H1 (cell line): ENCODE measurements at regions not wholly inside any gene's neighbourhood (a gene's known extent, or its start where the extent isn't known, plus 50 kb on each side); places are given as distances from the start of the nearest gene placed in this dataset.

ENCODE experiments used
- HDAC2 ChIP-seq, 2 experiments: fragments of 300-600 bp in 1 of 2; sonication (generic) in 1 of 2; IDR thresholded peaks; 2 replicates each; pipeline ENCODE4 v1.6.1; 2011 to 2012; ENCODE audit warnings: low read depth in 2 of 2, low read length in 2 of 2, mild to moderate bottlenecking in 2 of 2, moderate library complexity in 2 of 2, borderline replicate concordance in 1 of 2, inconsistent platforms in 1 of 2
- KDM1A ChIP-seq: fragments of 200-600, 300-600 bp; sonication (generic); IDR thresholded peaks from 2 replicates; pipeline ENCODE4 v1.7.1; 2016; ENCODE audit warnings: mild to moderate bottlenecking, low read length, borderline replicate concordance
- SIN3A ChIP-seq, 2 experiments: IDR thresholded peaks in 1 of 2; conservative IDR thresholded peaks in 1 of 2; 2 replicates each; pipeline ENCODE4 v1.6.1; 2011 to 2012; ENCODE audit warnings: low read length in 2 of 2, improper control_type of control experiment in 1 of 2, low read depth in 1 of 2, mild to moderate bottlenecking in 1 of 2
- TF ChIP-seq, protein P1 (sequence below), 3 experiments: IDR thresholded peaks; 1 replicate in 2 of 3; 2 replicates in 1 of 3; pipeline versions ENCODE4 v1.5.1 to v1.6.1; 2011; ENCODE audit warnings: low read length in 3 of 3, mild to moderate bottlenecking in 3 of 3, inconsistent platforms in 2 of 3, low read depth in 1 of 3, moderate library complexity in 1 of 3; ENCODE audit not compliant: insufficient read depth in 1 of 3; ENCODE audit errors: control extremely low read depth in 1 of 3

DNA sequence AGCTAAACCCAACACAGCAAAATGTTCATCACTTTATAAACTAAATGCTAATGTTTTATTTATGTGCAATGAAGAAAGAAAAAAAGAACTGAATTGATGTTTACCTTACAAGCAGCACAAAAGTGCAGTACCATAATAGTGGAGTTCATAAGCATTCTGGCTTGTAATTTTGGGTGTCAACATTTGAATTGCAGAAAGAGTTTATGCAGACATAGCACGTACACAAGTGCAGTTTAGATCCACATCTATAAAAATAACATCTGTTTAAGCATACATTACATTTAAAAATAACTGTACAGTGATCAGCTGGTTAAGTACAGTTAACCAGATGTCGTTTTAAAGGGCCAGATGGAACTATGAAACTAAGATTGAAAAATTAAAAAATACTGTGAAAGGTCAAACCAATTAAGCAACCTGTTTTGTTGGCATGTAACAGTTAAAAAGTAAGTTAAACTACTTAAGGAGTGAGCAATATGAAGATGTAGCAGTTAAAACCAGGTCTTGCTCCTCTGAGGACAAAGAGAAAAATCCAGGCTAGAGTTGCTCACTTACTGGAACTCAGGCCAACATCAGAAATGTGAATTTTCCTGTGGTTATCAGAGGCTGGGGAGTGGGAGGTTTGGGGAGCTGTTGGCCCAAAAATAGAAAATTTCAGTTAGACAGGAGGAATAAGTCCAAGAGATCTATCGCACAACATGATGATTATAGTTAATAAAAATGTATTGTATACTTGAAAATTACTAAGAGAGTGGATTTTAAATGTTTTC is 204.9 kb upstream of the MDFIC2 start (continued):
- TF ChIP-seq, protein P1, sequence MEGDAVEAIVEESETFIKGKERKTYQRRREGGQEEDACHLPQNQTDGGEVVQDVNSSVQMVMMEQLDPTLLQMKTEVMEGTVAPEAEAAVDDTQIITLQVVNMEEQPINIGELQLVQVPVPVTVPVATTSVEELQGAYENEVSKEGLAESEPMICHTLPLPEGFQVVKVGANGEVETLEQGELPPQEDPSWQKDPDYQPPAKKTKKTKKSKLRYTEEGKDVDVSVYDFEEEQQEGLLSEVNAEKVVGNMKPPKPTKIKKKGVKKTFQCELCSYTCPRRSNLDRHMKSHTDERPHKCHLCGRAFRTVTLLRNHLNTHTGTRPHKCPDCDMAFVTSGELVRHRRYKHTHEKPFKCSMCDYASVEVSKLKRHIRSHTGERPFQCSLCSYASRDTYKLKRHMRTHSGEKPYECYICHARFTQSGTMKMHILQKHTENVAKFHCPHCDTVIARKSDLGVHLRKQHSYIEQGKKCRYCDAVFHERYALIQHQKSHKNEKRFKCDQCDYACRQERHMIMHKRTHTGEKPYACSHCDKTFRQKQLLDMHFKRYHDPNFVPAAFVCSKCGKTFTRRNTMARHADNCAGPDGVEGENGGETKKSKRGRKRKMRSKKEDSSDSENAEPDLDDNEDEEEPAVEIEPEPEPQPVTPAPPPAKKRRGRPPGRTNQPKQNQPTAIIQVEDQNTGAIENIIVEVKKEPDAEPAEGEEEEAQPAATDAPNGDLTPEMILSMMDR (IDR thresholded peaks at IDR 0.05; ENCODE audit: control extremely low read depth in 1 of 3, insufficient read depth in 1 of 3, low read depth in 1 of 3, low read length in 3 of 3) = no peak
- TF ChIP-seq SIN3A (conservative IDR thresholded peaks at IDR 0.05 in 1 of 2, IDR thresholded peaks at IDR 0.05 in 1 of 2; ENCODE audit: low read depth in 1 of 2, low read length in 2 of 2) = no peak
- no peak for TF ChIP-seq HDAC2 (IDR thresholded peaks at IDR 0.05; ENCODE audit: borderline replicate concordance in 1 of 2, low read depth in 2 of 2, low read length in 2 of 2)
- TF ChIP-seq KDM1A = no peak
- TF ChIP-seq, all 59 proteins: peak for 0
